SK-N-SH (cell line): ENCODE measurements at regions not wholly inside any gene's neighbourhood (a gene's known extent, or its start where the extent isn't known, plus 50 kb on each side); places are given as distances from the start of the nearest gene placed in this dataset.
A peak's percentile ranks its signal among the peaks of the same experiment; 100 is the strongest.

Experiments used
- CTCF ChIA-PET: fragments of 300-600, 350-600 bp; formaldehyde crosslinking; extraction: SDS; loops from one replicate; lab custom pipeline; 2021; lab: Yijun Ruan, JAX
- POLR2A ChIA-PET: fragments of 350-600 bp; sonication (Branson Sonifier 250); formaldehyde crosslinking; extraction: SDS; loops from one replicate; lab custom pipeline; 2020; ENCODE audit warnings: antibody characterized with exemption, inconsistent platforms; lab: Yijun Ruan, JAX
- DNase-seq: peaks from one replicate; pipeline ENCODE4 v3.0.0; 2012
- H2AFZ ChIP-seq: fragments of 200-600 bp; sonication (generic); 2 replicates; pipeline ENCODE4 v1.8.1; 2016; ENCODE audit warnings: antibody characterized with exemption, mild to moderate bottlenecking, low read depth
- H3F3A ChIP-seq: fragments of 200-600 bp; sonication (generic); replicated peaks from 2 replicates; pipeline ENCODE3; 2016; ENCODE audit warnings: antibody characterized with exemption, mild to moderate bottlenecking; ENCODE audit not compliant: insufficient read depth
- H3K27ac ChIP-seq, 2 experiments: fragments of 200-500 bp in 1 of 2; fragments of 200-600 bp in 1 of 2; sonication (Bioruptor generic) in 1 of 2; sonication (generic), shearing (Covaris generic) in 1 of 2; 2 replicates each; pipeline versions ENCODE4 v1.5.1 to v1.6.1; 2014 to 2016; ENCODE audit warnings: low read depth in 2 of 2, inconsistent platforms in 1 of 2, low read length in 1 of 2, mild to moderate bottlenecking in 1 of 2, mixed read lengths in 1 of 2
- H3K27me3 ChIP-seq: fragments of 200-600 bp; sonication (generic), shearing (Covaris generic); 2 replicates; pipeline ENCODE4 v1.6.1; 2016; ENCODE audit warnings: mixed run types; ENCODE audit not compliant: insufficient read depth
- H3K36me3 ChIP-seq, 2 experiments: fragments of 200-500 bp in 1 of 2; fragments of 200-600 bp in 1 of 2; sonication (Bioruptor generic) in 1 of 2; sonication (generic) in 1 of 2; replicated peaks in 1 of 2; 2 replicates each; pipeline versions ENCODE3 to v1.5.1; 2014 to 2016; ENCODE audit warnings: low read length in 1 of 2, mild to moderate bottlenecking in 1 of 2; ENCODE audit not compliant: insufficient read depth in 2 of 2, control insufficient read depth in 1 of 2
- H3K4me1 ChIP-seq, 2 experiments: fragments of 200-500 bp in 1 of 2; fragments of 200-600 bp in 1 of 2; sonication (Bioruptor generic) in 1 of 2; sonication (generic), shearing (Covaris generic) in 1 of 2; 2 replicates each; pipeline versions ENCODE4 v1.5.1 to v1.6.1; 2014 to 2016; ENCODE audit warnings: low read depth in 1 of 2, low read length in 1 of 2, mixed run types in 1 of 2; ENCODE audit not compliant: insufficient read depth in 2 of 2, control insufficient read depth in 1 of 2
- H3K4me2 ChIP-seq: fragments of 200-600 bp; sonication (generic), shearing (Covaris generic); 2 replicates; pipeline ENCODE4 v1.6.1; 2017; ENCODE audit warnings: mixed run types
- H3K4me3 ChIP-seq, 2 experiments: fragments of 200-500 bp in 1 of 2; fragments of 200-600 bp in 1 of 2; sonication (Bioruptor generic) in 1 of 2; sonication (generic), shearing (Covaris generic) in 1 of 2; 2 replicates each; pipeline versions ENCODE4 v1.5.1 to v1.8.1; 2014 to 2016; ENCODE audit warnings: low read depth in 2 of 2, inconsistent platforms in 1 of 2, low read length in 1 of 2, mild to moderate bottlenecking in 1 of 2, mixed read lengths in 1 of 2, moderate library complexity in 1 of 2
- H3K79me2 ChIP-seq: fragments of 200-600 bp; sonication (generic); 2 replicates; pipeline ENCODE4 v1.8.1; 2017; ENCODE audit warnings: mild to moderate bottlenecking; ENCODE audit not compliant: insufficient read depth
- H3K9ac ChIP-seq: fragments of 200-600 bp; sonication (generic); 2 replicates; pipeline ENCODE4 v1.6.1; 2017; ENCODE audit warnings: mixed run types
- H3K9me2 ChIP-seq: fragments of 200-600 bp; sonication (generic); 2 replicates; pipeline ENCODE4 v1.6.1; 2017; ENCODE audit warnings: mixed run types
- H3K9me3 ChIP-seq: fragments of 200-600 bp; sonication (generic); 2 replicates; pipeline ENCODE4 v1.6.1; 2017; ENCODE audit warnings: mixed run types, mild to moderate bottlenecking, moderate library complexity
- H4K20me1 ChIP-seq: fragments of 200-600 bp; sonication (generic); 2 replicates; pipeline ENCODE4 v1.6.1; 2017; ENCODE audit warnings: mild to moderate bottlenecking, mixed run types; ENCODE audit not compliant: insufficient read depth
- ELF1 ChIP-seq: IDR thresholded peaks from 2 replicates; pipeline ENCODE4 v1.4.0; 2012
- EP300 ChIP-seq, 2 experiments: IDR thresholded peaks; 2 replicates each; pipeline versions ENCODE4 v1.4.0 to v1.6.1; 2012; ENCODE audit warnings: borderline replicate concordance in 1 of 2, low read depth in 1 of 2, low read length in 1 of 2
- GATA2 ChIP-seq: sonication (generic); formaldehyde crosslinking; IDR thresholded peaks from 2 replicates; pipeline ENCODE4 v1.5.0; 2020; ENCODE audit warnings: mild to moderate bottlenecking, missing genetic modification reagents
- IRF3 ChIP-seq: fragments of 150-350 bp; IDR thresholded peaks from 2 replicates; pipeline ENCODE4 v1.6.1; 2016; ENCODE audit warnings: mild to moderate bottlenecking, low read depth, low read length
- NRF1 ChIP-seq: IDR thresholded peaks from 2 replicates; pipeline ENCODE4 v1.6.1; 2012; ENCODE audit warnings: low read depth, mild to moderate bottlenecking, low read length
- POLR2AphosphoS5 ChIP-seq: IDR thresholded peaks from 2 replicates; pipeline ENCODE4 v1.6.1; 2012; ENCODE audit warnings: low read depth, low read length
- RAD21 ChIP-seq: IDR thresholded peaks from 2 replicates; pipeline ENCODE4 v1.6.1; 2012; ENCODE audit warnings: mild to moderate bottlenecking, low read length
- RCOR1 ChIP-seq: fragments of 150-350 bp; IDR thresholded peaks from 2 replicates; pipeline ENCODE4 v1.6.1; 2017; ENCODE audit warnings: antibody characterized with exemption, low read length
- SMC3 ChIP-seq: IDR thresholded peaks from 2 replicates; pipeline ENCODE4 v1.6.1; 2012; ENCODE audit warnings: low read depth, low read length, improper control_type of control experiment
- TEAD4 ChIP-seq: IDR thresholded peaks from 2 replicates; pipeline ENCODE4 v1.4.0; 2012; ENCODE audit warnings: mild to moderate bottlenecking, borderline replicate concordance; ENCODE audit not compliant: insufficient read depth
- WGBS: methylation state at CpG from one replicate; pipeline ENCODE4 v1.1.6; 2017; ENCODE audit warnings: low lambda C conversion rate; 5-methylcytosine and 5-hydroxymethylcytosine counted together

- Histone ChIP-seq H4K20me1 (no peaks in the 10 kb centered on the region), H3K9me2 (no peaks in the 10 kb centered on the region), H3K4me3 (no peak overlapping the region), H3K36me3 (peaks cover 0 to 3% of the 10 kb centered on the region in 2 experiments), H3K27me3 (no peaks in the 10 kb centered on the region), H3K79me2 (no peaks in the 10 kb centered on the region), H2AFZ (no peak overlapping the region), H3K4me2 (no peak overlapping the region), H3F3A (no peaks in the 10 kb centered on the region), H3K9ac (no peak overlapping the region), H3K4me1 (peaks cover 0 to 18% of the 10 kb centered on the region in 2 experiments; a peak in 2 of 4 replicates), H3K9me3 (no peaks in the 10 kb centered on the region), H3K27ac (peak overlapping the region in 1 of 2 experiments; percentile 69; a peak in 1 of 4 replicates)
- DNase-seq, result peak; percentile 49
- ChIA-PET CTCF (interaction anchor here (0.6 to 3.0 kb wide), 11 partner anchors 9 to 645 kb away, joined by 3 to 26 read pairs (median 3); no protein-coding TSS in a partner anchor), POLR2A (no interaction called here)
- WGBS, result 33% methylated on average over 6 of the region's 6 CpGs
- no peak for TF ChIP-seq ELF1
- no peak for TF ChIP-seq RAD21
- TF ChIP-seq RCOR1, result peak; percentile 45; the same call in 1 of the 2 replicates
- 0 out of 4 replicates have a peak, but pooled peaks of 1 of the 2 experiments have one; percentile 39 for TF ChIP-seq EP300 (IDR thresholded peaks at IDR 0.05; ENCODE audit: borderline replicate concordance in 1 of 2, low read depth in 1 of 2, low read length in 1 of 2)
- TF ChIP-seq GATA2 (CRISPR knock-in tag), result peak; percentile 57
- no peak for TF ChIP-seq IRF3
- no peak for TF ChIP-seq TEAD4
Measured at GRCh38 chr10:120646159-120646732, 189.2 kb downstream of the PLPP4 start.

GRCh38 chr10:120646738-120647456 is 189.9 kb downstream of the PLPP4 start:
- H3K4me2 ChIP-seq, result no peak overlapping the region
- ChIA-PET CTCF (interaction anchor here (0.6 to 3.0 kb wide), 12 partner anchors 10 to 646 kb away, joined by 3 to 26 read pairs (median 4); no protein-coding TSS in a partner anchor), POLR2A (no interaction called here)
- H3K4me1 ChIP-seq, result peaks cover 0 to 12% of the 10 kb centered on the region in 2 experiments; a peak in 1 of 4 replicates
- no peaks in the 10 kb centered on the region for H3K79me2 ChIP-seq
- peak overlapping the region in 1 of 2 experiments; percentile 69; a peak in 1 of 4 replicates for H3K27ac ChIP-seq
- no peaks in the 10 kb centered on the region for H4K20me1 ChIP-seq
- no peaks in the 10 kb centered on the region for H3K9me3 ChIP-seq
- peak; percentile 70 for DNase-seq
- H3K27me3 ChIP-seq, result no peaks in the 10 kb centered on the region
- whole genome bisulfite sequencing, result 68% methylated on average over 5 of the region's 5 CpGs
- no peaks in the 10 kb centered on the region for H3F3A ChIP-seq
- H3K9me2 ChIP-seq, result no peaks in the 10 kb centered on the region
- peaks cover 0 to 3% of the 10 kb centered on the region in 2 experiments for H3K36me3 ChIP-seq
- H3K4me3 ChIP-seq, result no peak overlapping the region
- no peak overlapping the region for H3K9ac ChIP-seq
- TF ChIP-seq POLR2AphosphoS5 (no peak), SMC3 (no peak), RAD21 (peak; percentile 61), NRF1 (no peak), GATA2 (CRISPR knock-in tag) (peak; percentile 24; the same call in 1 of the 2 replicates)
- H2AFZ ChIP-seq, result no peak overlapping the region
